HFF-Myc (cell line): ENCODE measurements at regions not wholly inside any gene's neighbourhood (a gene's known extent, or its start where the extent isn't known, plus 50 kb on each side); places are given as distances from the start of the nearest gene placed in this dataset.
"Not testable (repeated sequence)": the region's sequence is repeated elsewhere in the genome, so short reads cannot be mapped to it uniquely, and the experiment has no call there.

Experiments used
- DNase-seq: peaks from one replicate; pipeline ENCODE4 v3.0.0-alpha.2; 2011; ENCODE audit warnings: low read depth; ENCODE audit errors: extremely low read depth
- H3K4me3 ChIP-seq: replicated peaks from 2 replicates; pipeline ENCODE4 v1.5.1; 2011; ENCODE audit warnings: low read depth, mild to moderate bottlenecking, control low read depth, low read length
- CTCF ChIP-seq: IDR thresholded peaks from 2 replicates; pipeline ENCODE4 v1.5.1; 2012; ENCODE audit warnings: mild to moderate bottlenecking, low read depth, low read length, control low read depth; ENCODE audit errors: missing control alignments

GRCh38 chr2:106293271-106293783 is 99.2 kb upstream of the UXS1 start:
- no peak for TF ChIP-seq CTCF
- no peak for DNase-seq
- H3K4me3 ChIP-seq: no peak overlapping the region

GRCh38 chr2:106292627-106293026 is 98.5 kb upstream of the UXS1 start:
- no peak overlapping the region for H3K4me3 ChIP-seq
- no peak for DNase-seq
- TF ChIP-seq CTCF: no peak

GRCh38 chr2:106288873-106289272 is 94.8 kb upstream of the UXS1 start:
- no peak for TF ChIP-seq CTCF
- H3K4me3 ChIP-seq: no peak overlapping the region
- DNase-seq: no peak

- no peak overlapping the region for H3K4me3 ChIP-seq
- no peak for TF ChIP-seq CTCF
- DNase-seq: no peak
These were observed 91.2 kb upstream of the UXS1 start for GRCh38 chr2:106285237-106285829.

GRCh38 chr2:106284691-106285202 is 90.6 kb upstream of the UXS1 start:
- no peak for TF ChIP-seq CTCF
- no peak overlapping the region for H3K4me3 ChIP-seq
- no peak for DNase-seq

- DNase-seq: no peak
- H3K4me3 ChIP-seq: no peak overlapping the region
- no peak for TF ChIP-seq CTCF
These were observed 90.2 kb upstream of the UXS1 start for GRCh38 chr2:106284255-106284654.

- not testable (repeated sequence) for DNase-seq
These were observed 89.4 kb upstream of the UXS1 start for GRCh38 chr2:106283228-106284152.

More at GRCh38 chr2:106283228-106284152, 89.4 kb upstream of the UXS1 start:
- H3K4me3 ChIP-seq: not testable (repeated sequence)
